VCaP (cell line): ENCODE measurements at regions not wholly inside any gene's neighbourhood (a gene's known extent, or its start where the extent isn't known, plus 50 kb on each side); places are given as distances from the start of the nearest gene placed in this dataset.

Experiments used
- H3K27ac ChIP-seq: fragments of 450-650 bp; 2 replicates; pipeline ENCODE4 v1.5.1; 2017
- TF ChIP-seq, protein P1 (sequence below): fragments of 450-650 bp; conservative IDR thresholded peaks from 2 replicates; pipeline ENCODE4 v1.5.1; 2017; ENCODE audit warnings: mild to moderate bottlenecking, moderate library complexity

GRCh38 chr6:147925826-147926225 is 416.8 kb upstream of the SASH1 start:
- TF ChIP-seq, protein P1, sequence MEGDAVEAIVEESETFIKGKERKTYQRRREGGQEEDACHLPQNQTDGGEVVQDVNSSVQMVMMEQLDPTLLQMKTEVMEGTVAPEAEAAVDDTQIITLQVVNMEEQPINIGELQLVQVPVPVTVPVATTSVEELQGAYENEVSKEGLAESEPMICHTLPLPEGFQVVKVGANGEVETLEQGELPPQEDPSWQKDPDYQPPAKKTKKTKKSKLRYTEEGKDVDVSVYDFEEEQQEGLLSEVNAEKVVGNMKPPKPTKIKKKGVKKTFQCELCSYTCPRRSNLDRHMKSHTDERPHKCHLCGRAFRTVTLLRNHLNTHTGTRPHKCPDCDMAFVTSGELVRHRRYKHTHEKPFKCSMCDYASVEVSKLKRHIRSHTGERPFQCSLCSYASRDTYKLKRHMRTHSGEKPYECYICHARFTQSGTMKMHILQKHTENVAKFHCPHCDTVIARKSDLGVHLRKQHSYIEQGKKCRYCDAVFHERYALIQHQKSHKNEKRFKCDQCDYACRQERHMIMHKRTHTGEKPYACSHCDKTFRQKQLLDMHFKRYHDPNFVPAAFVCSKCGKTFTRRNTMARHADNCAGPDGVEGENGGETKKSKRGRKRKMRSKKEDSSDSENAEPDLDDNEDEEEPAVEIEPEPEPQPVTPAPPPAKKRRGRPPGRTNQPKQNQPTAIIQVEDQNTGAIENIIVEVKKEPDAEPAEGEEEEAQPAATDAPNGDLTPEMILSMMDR = no peak
- H3K27ac ChIP-seq = no peak overlapping the region

DNA sequence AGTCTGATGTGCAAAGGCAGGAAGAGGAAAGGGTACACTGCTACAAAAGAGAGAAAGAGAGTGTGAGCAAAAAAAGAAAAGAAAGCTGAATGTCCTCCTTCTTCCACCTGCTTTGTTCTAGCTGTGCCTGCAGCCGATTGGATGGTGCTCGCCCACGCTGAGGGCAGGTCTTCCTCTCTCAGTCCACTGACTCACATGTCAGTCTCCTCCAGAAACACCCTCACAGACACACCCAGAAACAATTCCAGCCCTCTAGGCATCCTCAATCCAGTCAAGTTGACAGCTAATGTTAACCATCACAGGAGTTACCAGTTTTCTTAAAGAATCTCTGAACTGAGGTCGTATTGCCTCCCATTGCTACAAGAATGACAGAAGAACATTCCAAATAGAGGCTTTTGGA is 411.9 kb upstream of the SASH1 start:
- TF ChIP-seq, protein P1 = no peak
- H3K27ac ChIP-seq = no peak overlapping the region

GRCh38 chr6:147933224-147933623 is 409.4 kb upstream of the SASH1 start:
- TF ChIP-seq, protein P1 = no peak
- no peak overlapping the region for H3K27ac ChIP-seq

GRCh38 chr6:147935656-147936055 is 407.0 kb upstream of the SASH1 start:
- H3K27ac ChIP-seq = no peak overlapping the region
- TF ChIP-seq, protein P1 = no peak

DNA sequence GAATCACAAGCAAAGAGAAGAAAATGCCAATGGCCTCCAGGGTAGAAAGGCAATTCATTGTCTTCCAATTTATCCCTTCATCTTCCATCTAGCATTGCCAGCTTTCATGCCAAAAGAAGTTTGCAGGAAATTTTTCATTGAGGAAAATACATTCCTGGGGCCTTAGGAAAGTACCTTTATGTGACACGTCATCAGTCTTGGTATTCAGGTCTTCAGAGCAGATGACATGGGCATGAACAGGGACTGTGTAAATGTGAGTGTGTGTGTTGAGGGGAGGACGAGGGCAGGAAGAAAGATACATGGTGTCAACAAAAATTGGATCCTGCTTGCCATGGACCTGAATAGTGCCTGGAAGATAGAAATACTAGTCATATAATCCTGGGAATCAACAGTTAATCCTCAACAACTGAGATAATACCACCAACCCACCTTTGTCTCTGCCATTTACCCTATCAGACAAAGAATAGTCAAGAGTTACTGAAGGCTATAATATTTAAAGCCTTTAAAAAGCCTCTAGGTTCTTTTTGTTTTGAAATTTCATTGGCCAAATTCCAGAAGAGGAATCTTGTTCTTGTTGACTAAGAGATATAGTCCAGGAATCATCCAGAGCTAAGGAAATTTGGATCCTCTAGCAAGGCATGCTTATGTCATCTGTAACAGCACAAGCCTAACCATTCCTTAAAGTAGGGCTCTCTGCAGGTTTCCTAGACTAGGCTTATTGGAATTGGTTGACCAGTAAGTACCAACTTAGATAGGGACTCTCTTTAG is 405.8 kb upstream of the SASH1 start:
- no peak overlapping the region for H3K27ac ChIP-seq
- TF ChIP-seq, protein P1 = no peak

GRCh38 chr6:147941143-147941542 is 401.5 kb upstream of the SASH1 start:
- no peak overlapping the region for H3K27ac ChIP-seq

DNA sequence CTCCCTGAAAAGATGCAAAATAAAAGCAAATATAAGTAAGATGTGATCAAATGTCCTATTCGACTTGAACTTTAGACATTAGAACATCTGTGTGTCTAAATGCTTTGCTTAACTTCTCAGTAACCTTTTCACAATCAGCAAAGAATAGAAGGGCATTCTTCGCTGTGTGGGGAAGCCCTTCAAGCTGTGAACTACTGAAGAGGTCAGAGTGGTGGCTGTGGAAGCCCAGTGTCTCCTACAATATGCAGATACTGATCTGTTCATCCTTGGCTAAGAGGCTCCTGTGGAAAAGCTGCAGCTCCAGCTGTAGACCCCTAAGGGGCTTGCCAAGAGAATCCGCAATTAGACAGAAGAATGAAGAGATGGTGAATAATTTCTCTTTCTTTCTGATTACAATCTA is 400.3 kb upstream of the SASH1 start:
- no peak overlapping the region for H3K27ac ChIP-seq
- TF ChIP-seq, protein P1 = no peak

More at GRCh38 chr6:147941143-147941542, 401.5 kb upstream of the SASH1 start:
- TF ChIP-seq, protein P1 = no peak
